HCT116 (cell line): ENCODE measurements at regions not wholly inside any gene's neighbourhood (a gene's known extent, or its start where the extent isn't known, plus 50 kb on each side); places are given as distances from the start of the nearest gene placed in this dataset.

Experiments used
- ATAC-seq: fragments of 200-7000 bp; cut with Tn5 transposase; 2 replicates; pipeline ENCODE4 v1.9.1; 2020; ENCODE audit warnings: mild to moderate bottlenecking, moderate library complexity
- BruUV-seq: library from RNA; stranded (reverse); fragments of 400-500 nt; replicated peaks from 2 replicates; lab custom pipeline; 2021; lab: Mats Ljungman, UMichigan
- CTCF ChIA-PET: fragments of 300-600 bp; sonication (Branson Sonifier 250); formaldehyde crosslinking; loops from one replicate; lab custom pipeline; 2021; ENCODE audit warnings: antibody characterized with exemption; lab: Charles Lee
- POLR2A ChIA-PET: fragments of 300-600, 350-600 bp; sonication (Branson Sonifier 250); formaldehyde crosslinking; loops from one replicate; lab custom pipeline; 2021; ENCODE audit warnings: antibody characterized with exemption; lab: Charles Lee
- RAD21 ChIA-PET, 2 experiments: fragments of 300-600 bp; sonication (Branson Sonifier 250); formaldehyde crosslinking; loops; one replicate each; lab custom pipeline; 2023; ENCODE audit warnings: low total read pairs in 2 of 2; ENCODE audit not compliant: uncharacterized antibody in 2 of 2, unreplicated experiment in 2 of 2, low non-redundant PET in 1 of 2; lab: Charles Lee
- DNase-seq: peaks from one replicate; pipeline ENCODE4 v3.0.0-alpha.2; 2010; ENCODE audit warnings: low read depth, low spot score
- H2AFZ ChIP-seq: fragments of 200-600 bp; shearing (Covaris generic), sonication (generic); 2 replicates; pipeline ENCODE4 v1.6.1; 2017; ENCODE audit warnings: low read depth, mixed run types, mixed read lengths, antibody characterized with exemption, low read length; ENCODE audit not compliant: poor library complexity, severe bottlenecking
- H3K27ac ChIP-seq: 2 replicates; pipeline ENCODE4 v1.5.1; 2012; ENCODE audit warnings: low read depth, low read length
- H3K27me3 ChIP-seq: fragments of 200-600 bp; sonication (generic); 2 replicates; pipeline ENCODE4 v1.6.1; 2016; ENCODE audit warnings: mixed run types, low read length, mixed read lengths; ENCODE audit not compliant: insufficient read depth
- H3K36me3 ChIP-seq, 2 experiments: fragments of 200-500 bp in 1 of 2; fragments of 200-600 bp in 1 of 2; sonication (Bioruptor generic) in 1 of 2; sonication (generic) in 1 of 2; 2 replicates each; pipeline versions ENCODE4 v1.5.1 to v1.6.1; 2014 to 2016; ENCODE audit warnings: low read length in 2 of 2, inconsistent platforms in 1 of 2, mixed read lengths in 1 of 2, mixed run types in 1 of 2; ENCODE audit not compliant: insufficient read depth in 2 of 2, control insufficient read depth in 1 of 2
- H3K4me1 ChIP-seq, 2 experiments: fragments of 200-600 bp in 1 of 2; sonication (generic) in 1 of 2; 2 replicates each; pipeline versions ENCODE4 v1.5.1 to v1.6.1; 2012 to 2017; ENCODE audit warnings: low read length in 2 of 2, inconsistent platforms in 1 of 2, mild to moderate bottlenecking in 1 of 2, mixed read lengths in 1 of 2, mixed run types in 1 of 2, moderate library complexity in 1 of 2; ENCODE audit not compliant: insufficient read depth in 2 of 2, control insufficient read depth in 1 of 2
- H3K4me2 ChIP-seq: fragments of 200-600 bp; sonication (generic); 2 replicates; pipeline ENCODE4 v1.6.1; 2017; ENCODE audit warnings: mixed run types, low read length, mixed read lengths
- H3K4me3 ChIP-seq, 2 experiments: fragments of 200-600 bp in 1 of 2; sonication (generic) in 1 of 2; replicated peaks in 1 of 2; 2 replicates each; pipeline ENCODE4 v1.5.1; 2011 to 2016; ENCODE audit warnings: low read length in 2 of 2, control low read depth in 1 of 2, low read depth in 1 of 2, mild to moderate bottlenecking in 1 of 2, mixed read lengths in 1 of 2, mixed run types in 1 of 2
- H3K79me2 ChIP-seq: fragments of 200-600 bp; sonication (generic); 2 replicates; pipeline ENCODE4 v1.6.1; 2017; ENCODE audit warnings: mild to moderate bottlenecking, mixed run types, low read length, moderate library complexity, mixed read lengths; ENCODE audit not compliant: insufficient read depth
- H3K9ac ChIP-seq: fragments of 200-600 bp; sonication (generic); 2 replicates; pipeline ENCODE4 v1.6.1; 2016; ENCODE audit warnings: low read length, mixed read lengths
- H3K9me2 ChIP-seq: fragments of 200-600 bp; sonication (generic), shearing (Covaris generic); 2 replicates; pipeline ENCODE4 v1.6.1; 2017; ENCODE audit warnings: mixed run types, mild to moderate bottlenecking, moderate library complexity; ENCODE audit not compliant: insufficient read depth
- H3K9me3 ChIP-seq, 2 experiments: fragments of 200-500 bp in 1 of 2; fragments of 200-600 bp in 1 of 2; sonication (Bioruptor generic) in 1 of 2; sonication (generic) in 1 of 2; 2 replicates each; pipeline ENCODE4 v1.6.1; 2014 to 2017; ENCODE audit warnings: low read length in 2 of 2, mixed read lengths in 2 of 2, inconsistent platforms in 1 of 2, low read depth in 1 of 2, mild to moderate bottlenecking in 1 of 2, mixed run types in 1 of 2, moderate library complexity in 1 of 2; ENCODE audit not compliant: control insufficient read depth in 1 of 2, insufficient read depth in 1 of 2
- H4K20me1 ChIP-seq: fragments of 200-600 bp; sonication (generic), shearing (Covaris generic); 2 replicates; pipeline ENCODE4 v1.6.1; 2017; ENCODE audit warnings: mixed run types, mild to moderate bottlenecking, moderate library complexity; ENCODE audit not compliant: insufficient read depth
- ATF3 ChIP-seq: IDR thresholded peaks from 2 replicates; pipeline ENCODE4 v1.6.1; 2012
- CBX3 ChIP-seq: IDR thresholded peaks from 2 replicates; pipeline ENCODE4 v1.6.1; 2012; ENCODE audit warnings: low read depth
- CTCF ChIP-seq, 3 experiments: fragments of 200-600 bp in 1 of 3; sonication (generic) in 1 of 3; IDR thresholded peaks in 2 of 3; conservative IDR thresholded peaks in 1 of 3; 2 replicates each; pipeline ENCODE4 v1.5.1; 2012 to 2017; ENCODE audit warnings: low read depth in 2 of 3, low read length in 2 of 3, antibody characterized with exemption in 1 of 3, borderline replicate concordance in 1 of 3, control low read depth in 1 of 3, mild to moderate bottlenecking in 1 of 3, mixed read lengths in 1 of 3, mixed run types in 1 of 3, moderate library complexity in 1 of 3; ENCODE audit not compliant: insufficient read depth in 1 of 3
- EGR1 ChIP-seq: IDR thresholded peaks from 2 replicates; pipeline ENCODE4 v1.6.1; 2012; ENCODE audit warnings: low read depth
- ELF1 ChIP-seq: IDR thresholded peaks from 2 replicates; pipeline ENCODE4 v1.6.1; 2012; ENCODE audit warnings: low read depth, borderline replicate concordance
- EZH2phosphoT487 ChIP-seq: fragments of 200-600 bp; IDR thresholded peaks from 2 replicates; pipeline ENCODE4 v1.6.1; 2018; ENCODE audit warnings: antibody characterized with exemption, borderline replicate concordance
- FOSL1 ChIP-seq: IDR thresholded peaks from 2 replicates; pipeline ENCODE4 v1.6.1; 2012; ENCODE audit warnings: low read depth
- JUND ChIP-seq: IDR thresholded peaks from 2 replicates; pipeline ENCODE4 v1.6.1; 2012
- MAX ChIP-seq: IDR thresholded peaks from 2 replicates; pipeline ENCODE4 v1.6.1; 2012
- POLR2A ChIP-seq: IDR thresholded peaks from 2 replicates; pipeline ENCODE4 v1.7.0; 2011; ENCODE audit warnings: borderline replicate concordance; ENCODE audit not compliant: insufficient read depth, insufficient read length; ENCODE audit errors: extremely low read depth
- POLR2AphosphoS5 ChIP-seq: IDR thresholded peaks from 2 replicates; pipeline ENCODE4 v1.6.1; 2011; ENCODE audit warnings: mild to moderate bottlenecking, low read depth, low read length, moderate library complexity
- RAD21 ChIP-seq: IDR thresholded peaks from 2 replicates; pipeline ENCODE4 v1.6.1; 2012; ENCODE audit warnings: low read depth, mild to moderate bottlenecking
- REST ChIP-seq: IDR thresholded peaks from 2 replicates; pipeline ENCODE4 v1.6.1; 2012; ENCODE audit warnings: low read depth
- SP1 ChIP-seq: IDR thresholded peaks from 2 replicates; pipeline ENCODE4 v1.6.1; 2012; ENCODE audit warnings: low read depth
- SRF ChIP-seq: IDR thresholded peaks from 2 replicates; pipeline ENCODE4 v1.6.1; 2012; ENCODE audit warnings: low read depth
- YY1 ChIP-seq: IDR thresholded peaks from 2 replicates; pipeline ENCODE4 v1.6.1; 2011; ENCODE audit warnings: low read length, low read depth, moderate library complexity, mild to moderate bottlenecking; ENCODE audit not compliant: insufficient replicate concordance; ENCODE audit errors: extremely low read depth
- ZBTB33 ChIP-seq: IDR thresholded peaks from 2 replicates; pipeline ENCODE4 v1.6.1; 2011; ENCODE audit warnings: mild to moderate bottlenecking, low read length, moderate library complexity; ENCODE audit not compliant: insufficient replicate concordance; ENCODE audit errors: extremely low read depth
- ZFX ChIP-seq: fragments of 450-650 bp; IDR thresholded peaks from 2 replicates; pipeline ENCODE4 v1.6.1; 2017
- intact Hi-C: fragments of 100-400 bp; cut with micrococcal nuclease; formaldehyde crosslinking; loops from 2 replicates; pipeline ENCODE4 v1.10.0; 2022

- no peaks in the 10 kb centered on the region for H4K20me1 ChIP-seq
- TF ChIP-seq MAX: no peak
- no peak for TF ChIP-seq CTCF (IDR thresholded peaks at IDR 0.05 in 2 of 3, conservative IDR thresholded peaks at IDR 0.05 in 1 of 3; ENCODE audit: borderline replicate concordance in 1 of 3, insufficient read depth in 1 of 3, low read depth in 2 of 3, low read length in 2 of 3)
- TF ChIP-seq REST: no peak
- TF ChIP-seq ZBTB33: no peak
- TF ChIP-seq ZFX: no peak
- no peak for TF ChIP-seq JUND
- no peak for TF ChIP-seq SRF
- no peak for TF ChIP-seq FOSL1
- no peak for TF ChIP-seq RAD21
- TF ChIP-seq ATF3: no peak
- no peak for TF ChIP-seq POLR2AphosphoS5
- TF ChIP-seq YY1: no peak
- no peak for TF ChIP-seq EGR1
- no peak for TF ChIP-seq CBX3
- TF ChIP-seq SP1: no peak
- TF ChIP-seq EZH2phosphoT487: no peak
- TF ChIP-seq POLR2A: no peak
- no peak for TF ChIP-seq ELF1
- no peak overlapping the region for H3K9ac ChIP-seq
- ATAC-seq (no peak), DNase-seq (no peak)
- ChIA-PET POLR2A (no interaction called here), RAD21 (no interaction called here), CTCF (no interaction called here)
- no peaks in the 10 kb centered on the region for H3K36me3 ChIP-seq
- H3K4me2 ChIP-seq: no peak overlapping the region
- no peak overlapping the region for H3K27ac ChIP-seq
- intact Hi-C loops: no loop called here
- no peaks in the 10 kb centered on the region for H3K79me2 ChIP-seq
- no peaks in the 10 kb centered on the region for H3K9me2 ChIP-seq
- H3K9me3 ChIP-seq: peaks cover 0 to 12% of the 10 kb centered on the region in 2 experiments; a peak in 1 of 4 replicates
- no peak overlapping the region for H2AFZ ChIP-seq
- no TSS peak for BruUV-seq
- no peaks in the 10 kb centered on the region for H3K27me3 ChIP-seq
- H3K4me3 ChIP-seq: no peak overlapping the region
- no peaks in the 10 kb centered on the region for H3K4me1 ChIP-seq
Observed at GRCh38 chr5:24389968-24390367, 254.8 kb downstream of the CDH10 start.
